ENCODE measurements at regions not wholly inside any gene's neighbourhood (a gene's known extent, or its start where the extent isn't known, plus 50 kb on each side); places are given as distances from the start of the nearest gene placed in this dataset.

DNA sequence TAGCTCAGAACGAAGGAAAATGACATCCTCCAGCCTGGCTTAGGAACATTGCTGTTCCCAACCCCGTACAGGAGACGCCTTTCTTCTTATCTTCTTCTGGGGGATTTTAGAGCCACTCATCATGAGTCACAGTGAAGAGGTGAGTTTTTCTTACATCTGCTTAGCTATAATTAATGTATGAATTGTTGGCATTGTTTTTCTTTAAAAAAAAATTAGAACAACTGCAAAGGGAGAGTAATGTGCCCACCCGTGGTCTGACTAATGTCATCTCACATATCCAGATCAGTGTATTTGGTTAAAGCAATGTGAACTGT, 310.6 kb upstream of the TSHZ3 start:
- no peak for ATAC-seq
- TF ChIP-seq OSR1 (CRISPR knock-in tag; IDR thresholded peaks at IDR 0.05) (no peak), GLIS3 (CRISPR knock-in tag; IDR thresholded peaks at IDR 0.05) (no peak), ZNF8 (CRISPR knock-in tag; IDR thresholded peaks at IDR 0.05) (no peak), ZC3H10 (CRISPR knock-in tag; IDR thresholded peaks at IDR 0.05) (no peak), TCF4 (CRISPR knock-in tag; IDR thresholded peaks at IDR 0.05; ENCODE audit: borderline replicate concordance) (no peak), ZFP30 (CRISPR knock-in tag; IDR thresholded peaks at IDR 0.05) (no peak), BACH2 (CRISPR knock-in tag; IDR thresholded peaks at IDR 0.05; ENCODE audit: borderline replicate concordance) (no peak), ESRRG (CRISPR knock-in tag; IDR thresholded peaks at IDR 0.05) (no peak), SNAI2 (CRISPR knock-in tag; IDR thresholded peaks at IDR 0.05) (no peak), ZNF565 (CRISPR knock-in tag; conservative IDR thresholded peaks at IDR 0.05; ENCODE audit: low read depth) (no peak), ISL1 (CRISPR knock-in tag; IDR thresholded peaks at IDR 0.05) (no peak), RARB (CRISPR knock-in tag; IDR thresholded peaks at IDR 0.05) (no peak), CREB5 (CRISPR knock-in tag; IDR thresholded peaks at IDR 0.05; ENCODE audit: low read depth) (no peak), PPARA (CRISPR knock-in tag; IDR thresholded peaks at IDR 0.05; ENCODE audit: borderline replicate concordance) (no peak), ZNF70 (CRISPR knock-in tag; IDR thresholded peaks at IDR 0.05) (no peak), TOX (CRISPR knock-in tag; IDR thresholded peaks at IDR 0.05; ENCODE audit: borderline replicate concordance) (no peak), ZFP3 (CRISPR knock-in tag; IDR thresholded peaks at IDR 0.05) (no peak)
- TF ChIP-seq, protein P1, sequence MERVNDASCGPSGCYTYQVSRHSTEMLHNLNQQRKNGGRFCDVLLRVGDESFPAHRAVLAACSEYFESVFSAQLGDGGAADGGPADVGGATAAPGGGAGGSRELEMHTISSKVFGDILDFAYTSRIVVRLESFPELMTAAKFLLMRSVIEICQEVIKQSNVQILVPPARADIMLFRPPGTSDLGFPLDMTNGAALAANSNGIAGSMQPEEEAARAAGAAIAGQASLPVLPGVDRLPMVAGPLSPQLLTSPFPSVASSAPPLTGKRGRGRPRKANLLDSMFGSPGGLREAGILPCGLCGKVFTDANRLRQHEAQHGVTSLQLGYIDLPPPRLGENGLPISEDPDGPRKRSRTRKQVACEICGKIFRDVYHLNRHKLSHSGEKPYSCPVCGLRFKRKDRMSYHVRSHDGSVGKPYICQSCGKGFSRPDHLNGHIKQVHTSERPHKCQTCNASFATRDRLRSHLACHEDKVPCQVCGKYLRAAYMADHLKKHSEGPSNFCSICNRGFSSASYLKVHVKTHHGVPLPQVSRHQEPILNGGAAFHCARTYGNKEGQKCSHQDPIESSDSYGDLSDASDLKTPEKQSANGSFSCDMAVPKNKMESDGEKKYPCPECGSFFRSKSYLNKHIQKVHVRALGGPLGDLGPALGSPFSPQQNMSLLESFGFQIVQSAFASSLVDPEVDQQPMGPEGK (CRISPR knock-in tag; IDR thresholded peaks at IDR 0.05; ENCODE audit: borderline replicate concordance) = no peak
- TF ChIP-seq, protein P2, sequence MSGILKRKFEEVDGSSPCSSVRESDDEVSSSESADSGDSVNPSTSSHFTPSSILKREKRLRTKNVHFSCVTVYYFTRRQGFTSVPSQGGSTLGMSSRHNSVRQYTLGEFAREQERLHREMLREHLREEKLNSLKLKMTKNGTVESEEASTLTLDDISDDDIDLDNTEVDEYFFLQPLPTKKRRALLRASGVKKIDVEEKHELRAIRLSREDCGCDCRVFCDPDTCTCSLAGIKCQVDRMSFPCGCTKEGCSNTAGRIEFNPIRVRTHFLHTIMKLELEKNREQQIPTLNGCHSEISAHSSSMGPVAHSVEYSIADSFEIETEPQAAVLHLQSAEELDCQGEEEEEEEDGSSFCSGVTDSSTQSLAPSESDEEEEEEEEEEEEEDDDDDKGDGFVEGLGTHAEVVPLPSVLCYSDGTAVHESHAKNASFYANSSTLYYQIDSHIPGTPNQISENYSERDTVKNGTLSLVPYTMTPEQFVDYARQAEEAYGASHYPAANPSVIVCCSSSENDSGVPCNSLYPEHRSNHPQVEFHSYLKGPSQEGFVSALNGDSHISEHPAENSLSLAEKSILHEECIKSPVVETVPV (CRISPR knock-in tag; IDR thresholded peaks at IDR 0.05) = no peak

GRCh38 chr19:31664096-31664495, 314.9 kb upstream of the TSHZ3 start:
- ATAC-seq = no peak
- TF ChIP-seq ZNF70 (CRISPR knock-in tag; IDR thresholded peaks at IDR 0.05) = no peak
- TF ChIP-seq ZFP30 (CRISPR knock-in tag; IDR thresholded peaks at IDR 0.05) = no peak

DNA sequence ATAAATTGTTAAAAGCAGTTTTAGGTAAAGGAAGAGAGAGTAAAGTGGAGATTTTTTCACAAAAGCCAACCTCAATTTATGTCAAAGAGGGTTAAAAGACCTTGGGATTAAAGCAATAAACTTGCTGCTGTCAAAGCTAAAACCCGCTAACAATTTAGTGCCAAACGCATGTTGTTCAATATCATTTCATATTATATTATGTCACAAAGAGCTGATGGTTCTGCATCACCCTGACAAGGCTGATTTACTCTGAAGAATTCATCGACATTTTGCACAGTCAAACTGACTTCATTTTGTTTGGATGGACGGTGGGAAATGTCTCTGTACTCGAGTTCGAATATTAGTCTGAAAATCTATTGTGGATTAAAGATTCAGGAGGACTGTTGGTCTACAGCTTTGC, 315.8 kb upstream of the TSHZ3 start:
- no peak for ATAC-seq
- TF ChIP-seq, protein P3, sequence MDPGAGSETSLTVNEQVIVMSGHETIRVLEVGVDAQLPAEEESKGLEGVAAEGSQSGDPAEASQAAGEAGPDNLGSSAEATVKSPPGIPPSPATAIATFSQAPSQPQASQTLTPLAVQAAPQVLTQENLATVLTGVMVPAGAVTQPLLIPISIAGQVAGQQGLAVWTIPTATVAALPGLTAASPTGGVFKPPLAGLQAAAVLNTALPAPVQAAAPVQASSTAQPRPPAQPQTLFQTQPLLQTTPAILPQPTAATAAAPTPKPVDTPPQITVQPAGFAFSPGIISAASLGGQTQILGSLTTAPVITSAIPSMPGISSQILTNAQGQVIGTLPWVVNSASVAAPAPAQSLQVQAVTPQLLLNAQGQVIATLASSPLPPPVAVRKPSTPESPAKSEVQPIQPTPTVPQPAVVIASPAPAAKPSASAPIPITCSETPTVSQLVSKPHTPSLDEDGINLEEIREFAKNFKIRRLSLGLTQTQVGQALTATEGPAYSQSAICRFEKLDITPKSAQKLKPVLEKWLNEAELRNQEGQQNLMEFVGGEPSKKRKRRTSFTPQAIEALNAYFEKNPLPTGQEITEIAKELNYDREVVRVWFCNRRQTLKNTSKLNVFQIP (CRISPR knock-in tag; IDR thresholded peaks at IDR 0.05; ENCODE audit: borderline replicate concordance, low read depth) = no peak
- TF ChIP-seq SNAI2 (CRISPR knock-in tag; IDR thresholded peaks at IDR 0.05) (no peak), ZFP3 (CRISPR knock-in tag; IDR thresholded peaks at IDR 0.05) (no peak), ZNF70 (CRISPR knock-in tag; IDR thresholded peaks at IDR 0.05) (no peak), CREB5 (CRISPR knock-in tag; IDR thresholded peaks at IDR 0.05; ENCODE audit: low read depth) (no peak), ESRRG (CRISPR knock-in tag; IDR thresholded peaks at IDR 0.05) (no peak), PPARA (CRISPR knock-in tag; IDR thresholded peaks at IDR 0.05; ENCODE audit: borderline replicate concordance) (no peak), ZFP30 (CRISPR knock-in tag; IDR thresholded peaks at IDR 0.05) (no peak), RARB (CRISPR knock-in tag; IDR thresholded peaks at IDR 0.05) (no peak), ZNF8 (CRISPR knock-in tag; IDR thresholded peaks at IDR 0.05) (no peak), GLIS3 (CRISPR knock-in tag; IDR thresholded peaks at IDR 0.05) (no peak), TSHZ2 (CRISPR knock-in tag; IDR thresholded peaks at IDR 0.05) (no peak)
- TF ChIP-seq, protein P1 (CRISPR knock-in tag; IDR thresholded peaks at IDR 0.05; ENCODE audit: borderline replicate concordance) = no peak
- TF ChIP-seq, protein P2 (CRISPR knock-in tag; IDR thresholded peaks at IDR 0.05) = no peak
